GM23338 (cell line): ENCODE measurements at regions not wholly inside any gene's neighbourhood (a gene's known extent, or its start where the extent isn't known, plus 50 kb on each side); places are given as distances from the start of the nearest gene placed in this dataset.

Experiments
- ATAC-seq: fragments of 200-7000 bp; cut with Tn5 transposase; 3 replicates; pipeline ENCODE4 v1.9.1; 2020
- DNase-seq: peaks from one replicate; pipeline ENCODE4 v3.0.0-alpha.2; 2015; ENCODE audit warnings: low spot score
- H2AFZ ChIP-seq: fragments of 200-600 bp; sonication (generic); 2 replicates; pipeline ENCODE4 v1.8.0; 2016; ENCODE audit warnings: antibody characterized with exemption, mild to moderate bottlenecking, moderate library complexity
- H3F3A ChIP-seq: fragments of 200-600 bp; sonication (generic); replicated peaks from 2 replicates; pipeline ENCODE4 v1.8.0; 2017; ENCODE audit warnings: antibody characterized with exemption, mixed run types, low read depth
- H3K27ac ChIP-seq: fragments of 200-600 bp; sonication (generic); 2 replicates; pipeline ENCODE4 v1.6.1; 2016; ENCODE audit warnings: low read depth
- H3K27me3 ChIP-seq: fragments of 200-600 bp; sonication (generic); 2 replicates; pipeline ENCODE4 v1.8.0; 2016; ENCODE audit warnings: mild to moderate bottlenecking, mixed run types, moderate library complexity; ENCODE audit not compliant: insufficient read depth
- H3K36me3 ChIP-seq: fragments of 200-600 bp; sonication (generic); 2 replicates; pipeline ENCODE4 v1.8.0; 2016; ENCODE audit warnings: mild to moderate bottlenecking; ENCODE audit not compliant: insufficient read depth
- H3K4me1 ChIP-seq: fragments of 200-600 bp; sonication (generic); 2 replicates; pipeline ENCODE4 v1.8.0; 2016; ENCODE audit warnings: mild to moderate bottlenecking, moderate library complexity; ENCODE audit not compliant: insufficient read depth
- H3K4me2 ChIP-seq: fragments of 200-600 bp; sonication (generic); 2 replicates; pipeline ENCODE4 v1.7.1; 2017; ENCODE audit warnings: mixed run types
- H3K4me3 ChIP-seq: fragments of 200-600 bp; sonication (generic); 2 replicates; pipeline ENCODE4 v1.6.1; 2016; ENCODE audit warnings: mixed run types
- H3K79me2 ChIP-seq: fragments of 200-600 bp; sonication (generic); replicated peaks from 2 replicates; pipeline ENCODE4 v1.8.0; 2017; ENCODE audit warnings: mild to moderate bottlenecking; ENCODE audit not compliant: insufficient read depth
- H3K9me2 ChIP-seq: fragments of 200-600 bp; sonication (generic); 2 replicates; pipeline ENCODE4 v1.8.0; 2017; ENCODE audit not compliant: insufficient read depth
- H4K20me1 ChIP-seq: fragments of 200-600 bp; sonication (generic); replicated peaks from 2 replicates; pipeline ENCODE4 v1.8.0; 2017; ENCODE audit warnings: mild to moderate bottlenecking; ENCODE audit not compliant: insufficient read depth
- H3K27ac Mint-ChIP-seq: 2 replicates; pipeline ENCODE4 v1.8.0; 2020; ENCODE audit warnings: inconsistent platforms, mild to moderate bottlenecking, moderate library complexity, mixed read lengths
- H3K27me3 Mint-ChIP-seq: 3 replicates; pipeline ENCODE4 v1.8.0; 2022; ENCODE audit warnings: low read depth, mild to moderate bottlenecking, moderate library complexity, mixed read lengths, inconsistent platforms; ENCODE audit not compliant: insufficient read depth, poor library complexity
- H3K36me3 Mint-ChIP-seq: 3 replicates; pipeline ENCODE4 v1.8.0; 2021; ENCODE audit warnings: low read depth, mild to moderate bottlenecking, inconsistent platforms, moderate library complexity, mixed read lengths
- H3K4me1 Mint-ChIP-seq: 3 replicates; pipeline ENCODE4 v1.8.0; 2020; ENCODE audit warnings: mild to moderate bottlenecking, inconsistent platforms, mixed read lengths
- H3K4me3 Mint-ChIP-seq: 3 replicates; pipeline ENCODE4 v1.8.0; 2021; ENCODE audit warnings: moderate library complexity, mild to moderate bottlenecking, inconsistent platforms, mixed read lengths
- H3K9me3 Mint-ChIP-seq: 3 replicates; pipeline ENCODE4 v1.8.0; 2020; ENCODE audit warnings: moderate library complexity, mild to moderate bottlenecking, inconsistent platforms, mixed read lengths
- CREB1 ChIP-seq: fragments of 250-450 bp; sonication (Bioruptor Pico); IDR thresholded peaks from 2 replicates; pipeline ENCODE4 v1.5.0; 2020; ENCODE audit warnings: low read depth, mild to moderate bottlenecking, moderate library complexity
- CTCF ChIP-seq, 2 experiments: fragments of 200-600 bp in 1 of 2; sonication (generic) in 1 of 2; conservative IDR thresholded peaks; 2 replicates each; pipeline versions ENCODE4 v1.5.1 to v1.6.1; 2016 to 2017; ENCODE audit warnings: antibody characterized with exemption in 2 of 2, low read depth in 2 of 2, mild to moderate bottlenecking in 2 of 2, moderate library complexity in 1 of 2
- ETS1 ChIP-seq: IDR thresholded peaks from 2 replicates; pipeline ENCODE4 v1.6.1; 2016; ENCODE audit warnings: antibody characterized with exemption
- EZH2 ChIP-seq: fragments of 200-600 bp; sonication (generic); IDR thresholded peaks from one replicate; pipeline ENCODE4 v1.8.0; 2017; ENCODE audit warnings: antibody characterized with exemption, mild to moderate bottlenecking, low read depth; ENCODE audit not compliant: unreplicated experiment
- EZH2phosphoT487 ChIP-seq: fragments of 200-600 bp; sonication (generic); IDR thresholded peaks from one replicate; pipeline ENCODE4 v1.8.1; 2018; ENCODE audit warnings: antibody characterized with exemption; ENCODE audit not compliant: unreplicated experiment
- JUNB ChIP-seq: IDR thresholded peaks from one replicate; pipeline ENCODE4 v1.6.1; 2016; ENCODE audit warnings: antibody characterized with exemption; ENCODE audit not compliant: unreplicated experiment
- NANOG ChIP-seq: IDR thresholded peaks from 2 replicates; pipeline ENCODE4 v1.6.1; 2016; ENCODE audit warnings: antibody characterized with exemption, borderline replicate concordance
- POLR2AphosphoS5 ChIP-seq: IDR thresholded peaks from 2 replicates; pipeline ENCODE4 v1.6.1; 2016; ENCODE audit warnings: antibody characterized with exemption, low read depth
- REST ChIP-seq: IDR thresholded peaks from one replicate; pipeline ENCODE4 v1.6.1; 2018; ENCODE audit warnings: antibody characterized with exemption; ENCODE audit not compliant: unreplicated experiment
- STAT1 ChIP-seq: IDR thresholded peaks from one replicate; pipeline ENCODE4 v1.6.1; 2016; ENCODE audit warnings: antibody characterized with exemption; ENCODE audit not compliant: unreplicated experiment
- ZNF114 ChIP-seq: fragments of 250-450 bp; sonication (Bioruptor Pico); IDR thresholded peaks from 2 replicates; pipeline ENCODE4 v1.5.0; 2020; ENCODE audit warnings: mild to moderate bottlenecking, moderate library complexity
- ZNF331 ChIP-seq: fragments of 250-450 bp; sonication (Bioruptor Pico); IDR thresholded peaks from 2 replicates; pipeline ENCODE4 v1.5.0; 2020; ENCODE audit warnings: low read depth, mild to moderate bottlenecking, moderate library complexity
- ZNF462 ChIP-seq: fragments of 250-450 bp; sonication (Bioruptor Pico); IDR thresholded peaks from 2 replicates; pipeline ENCODE4 v1.5.0; 2020; ENCODE audit warnings: mild to moderate bottlenecking, moderate library complexity

GRCh38 chr7:153036396-153037063 lies 277.0 kb downstream of the ACTR3B start (continued):
- TF ChIP-seq STAT1 (no peak), CREB1 (CRISPR knock-in tag) (no peak)

GRCh38 chr7:153043440-153043839 lies 283.9 kb downstream of the ACTR3B start:
- Histone ChIP-seq H3K36me3 (no peaks in the 10 kb centered on the region), H3K79me2 (no peaks in the 10 kb centered on the region), H3K4me1 (no peaks in the 10 kb centered on the region), H3K27ac (no peak overlapping the region), H3K4me3 (no peak overlapping the region), H2AFZ (no peak overlapping the region), H3F3A (no peaks in the 10 kb centered on the region), H4K20me1 (no peaks in the 10 kb centered on the region), H3K4me2 (no peak overlapping the region), H3K9me2 (no peaks in the 10 kb centered on the region), H3K27me3 (no peaks in the 10 kb centered on the region)
- no peaks in the 10 kb centered on the region; the same call in 1 of the 3 replicates for H3K9me3 Mint-ChIP-seq
- TF ChIP-seq JUNB, result no peak
- no peak for TF ChIP-seq REST
- TF ChIP-seq ZNF462 (CRISPR knock-in tag), result no peak
- no peak for TF ChIP-seq ETS1
- TF ChIP-seq ZNF114 (CRISPR knock-in tag), result no peak
- no peak for TF ChIP-seq CTCF (conservative IDR thresholded peaks at IDR 0.05; ENCODE audit: low read depth in 2 of 2)
- no peak for TF ChIP-seq EZH2phosphoT487
- TF ChIP-seq CREB1 (CRISPR knock-in tag), result no peak
- TF ChIP-seq POLR2AphosphoS5, result no peak
- TF ChIP-seq NANOG, result no peak
- TF ChIP-seq ZNF331 (CRISPR knock-in tag), result no peak
- TF ChIP-seq EZH2, result no peak
- TF ChIP-seq STAT1, result no peak
- ATAC-seq, result no peak
- no peaks in the 10 kb centered on the region for H3K36me3 Mint-ChIP-seq
- H3K4me3 Mint-ChIP-seq, result no peak overlapping the region
- no peaks in the 10 kb centered on the region; the same call in 2 of the 3 replicates for H3K4me1 Mint-ChIP-seq
- no peaks in the 10 kb centered on the region for H3K27me3 Mint-ChIP-seq
- H3K27ac Mint-ChIP-seq, result no peak overlapping the region
- DNase-seq, result no peak
